Trophoblast cell (in vitro differentiated cells and primary cell): ENCODE measurements at regions not wholly inside any gene's neighbourhood (a gene's known extent, or its start where the extent isn't known, plus 50 kb on each side); places are given as distances from the start of the nearest gene placed in this dataset.
A peak's percentile ranks its signal among the peaks of the same experiment; 100 is the strongest.

Experiments used
- DNase-seq, 2 donors: peaks; one replicate each; pipeline ENCODE4 v3.0.0-alpha.2; 2016
- H2AFZ ChIP-seq: 2 replicates; pipeline ENCODE4 v1.6.1; 2013; ENCODE audit warnings: low read length, moderate library complexity, mild to moderate bottlenecking; ENCODE audit not compliant: insufficient read depth, poor library complexity
- H2AK5ac ChIP-seq: 2 replicates; pipeline ENCODE4 v1.6.1; 2013; ENCODE audit warnings: mild to moderate bottlenecking, low read length
- H2BK120ac ChIP-seq: 2 replicates; pipeline ENCODE4 v1.6.1; 2013; ENCODE audit warnings: low read length, mild to moderate bottlenecking, moderate library complexity; ENCODE audit not compliant: insufficient read depth, poor library complexity
- H2BK12ac ChIP-seq: 2 replicates; pipeline ENCODE4 v1.6.1; 2013; ENCODE audit warnings: mild to moderate bottlenecking, low read length, moderate library complexity
- H2BK5ac ChIP-seq: 2 replicates; pipeline ENCODE4 v1.6.1; 2013; ENCODE audit warnings: low read length, low read depth, moderate library complexity, mild to moderate bottlenecking; ENCODE audit not compliant: poor library complexity
- H3K14ac ChIP-seq: 2 replicates; pipeline ENCODE4 v1.6.1; 2013; ENCODE audit warnings: mild to moderate bottlenecking, low read length
- H3K18ac ChIP-seq: 2 replicates; pipeline ENCODE4 v1.6.1; 2013; ENCODE audit warnings: mild to moderate bottlenecking, low read length
- H3K23ac ChIP-seq: 2 replicates; pipeline ENCODE4 v1.6.1; 2013; ENCODE audit warnings: low read length
- H3K27ac ChIP-seq: 2 replicates; pipeline ENCODE4 v1.5.1; 2013; ENCODE audit warnings: low read depth, mild to moderate bottlenecking, inconsistent platforms, low read length, moderate library complexity
- H3K27me3 ChIP-seq: 2 replicates; pipeline ENCODE4 v1.6.1; 2013; ENCODE audit warnings: inconsistent platforms, mild to moderate bottlenecking, low read length, moderate library complexity; ENCODE audit not compliant: insufficient read depth
- H3K36me3 ChIP-seq, 2 experiments: 1 replicate in 1 of 2; 2 replicates in 1 of 2; pipeline ENCODE4 v1.6.1; 2013; ENCODE audit warnings: low read length in 2 of 2, mild to moderate bottlenecking in 2 of 2, moderate library complexity in 1 of 2; ENCODE audit not compliant: insufficient read depth in 2 of 2, control insufficient read depth in 1 of 2
- H3K4ac ChIP-seq: 2 replicates; pipeline ENCODE4 v1.6.1; 2013; ENCODE audit warnings: low read depth, mild to moderate bottlenecking, low read length, moderate library complexity
- H3K4me1 ChIP-seq, 2 experiments: 1 replicate in 1 of 2; 2 replicates in 1 of 2; pipeline ENCODE4 v1.6.1; 2013; ENCODE audit warnings: low read length in 2 of 2, mild to moderate bottlenecking in 2 of 2, moderate library complexity in 1 of 2; ENCODE audit not compliant: insufficient read depth in 2 of 2, control insufficient read depth in 1 of 2
- H3K4me2 ChIP-seq: 2 replicates; pipeline ENCODE4 v1.6.1; 2013; ENCODE audit warnings: inconsistent platforms, mild to moderate bottlenecking, low read length, moderate library complexity
- H3K4me3 ChIP-seq: 2 replicates; pipeline ENCODE4 v1.5.1; 2013; ENCODE audit warnings: mild to moderate bottlenecking, low read depth, low read length, inconsistent platforms
- H3K79me1 ChIP-seq: one replicate; pipeline ENCODE4 v1.6.1; 2013; ENCODE audit warnings: low read length
- H3K79me2 ChIP-seq: 2 replicates; pipeline ENCODE4 v1.6.1; 2013; ENCODE audit warnings: low read length, mild to moderate bottlenecking; ENCODE audit not compliant: control insufficient read depth, insufficient read depth, poor library complexity
- H3K9ac ChIP-seq: 2 replicates; pipeline ENCODE4 v1.6.1; 2013; ENCODE audit warnings: mild to moderate bottlenecking, low read length
- H3K9me3 ChIP-seq: 2 replicates; pipeline ENCODE4 v1.6.1; 2013; ENCODE audit warnings: low read depth, mild to moderate bottlenecking, control low read depth, inconsistent platforms, low read length; ENCODE audit not compliant: insufficient read depth
- H4K12ac ChIP-seq: 2 replicates; pipeline ENCODE4 v1.6.1; 2013; ENCODE audit warnings: low read depth, mild to moderate bottlenecking, low read length, moderate library complexity
- H4K8ac ChIP-seq: 2 replicates; pipeline ENCODE4 v1.6.1; 2013; ENCODE audit warnings: low read depth, mild to moderate bottlenecking, low read length, moderate library complexity
- H4K91ac ChIP-seq: one replicate; pipeline ENCODE4 v1.6.1; 2013; ENCODE audit warnings: low read depth, mild to moderate bottlenecking, low read length, moderate library complexity
- WGBS: extraction: QIAGEN DNeasy Blood & Tissue Kit; methylation state at CpG from one replicate; pipeline ENCODE4 v1.1.7; 2013; ENCODE audit warnings: missing lambda C conversion rate; ENCODE audit not compliant: insufficient read length, insufficient coverage; ENCODE audit errors: extremely low coverage; 5-methylcytosine and 5-hydroxymethylcytosine counted together

- Histone ChIP-seq H2BK5ac (no peak overlapping the region), H3K79me1 (no peaks in the 10 kb centered on the region), H4K8ac (no peak overlapping the region), H2BK120ac (no peak overlapping the region), H3K36me3 (no peaks in the 10 kb centered on the region), H3K27ac (no peak overlapping the region), H3K14ac (no peak overlapping the region), H3K4me1 (no peaks in the 10 kb centered on the region), H3K23ac (no peak overlapping the region), H2BK12ac (no peak overlapping the region), H3K27me3 (no peaks in the 10 kb centered on the region), H3K4ac (no peak overlapping the region), H3K4me3 (no peak overlapping the region), H2AFZ (no peak overlapping the region), H3K79me2 (no peaks in the 10 kb centered on the region), H3K18ac (no peak overlapping the region), H4K12ac (no peak overlapping the region), H3K9me3 (peaks cover 8% of the 10 kb centered on the region), H2AK5ac (no peak overlapping the region), H4K91ac (no peak overlapping the region), H3K9ac (no peak overlapping the region), H3K4me2 (no peak overlapping the region)
- WGBS, result no CpG with 5 or more reads among the region's 6 CpGs
- DNase-seq, result no peak
Measured at GRCh38 chr16:86015606-86016005, 116.6 kb downstream of the IRF8 start.

GRCh38 chr16:86016201-86016965, 117.4 kb downstream of the IRF8 start:
- Histone ChIP-seq H3K14ac (no peak overlapping the region), H3K4ac (no peak overlapping the region), H3K36me3 (no peaks in the 10 kb centered on the region), H3K79me1 (no peaks in the 10 kb centered on the region), H3K4me3 (no peak overlapping the region), H2BK12ac (no peak overlapping the region), H3K18ac (no peak overlapping the region), H2BK5ac (no peak overlapping the region), H4K8ac (no peak overlapping the region), H3K27me3 (no peaks in the 10 kb centered on the region), H3K9me3 (peaks cover 10% of the 10 kb centered on the region), H3K27ac (no peak overlapping the region), H4K12ac (no peak overlapping the region), H3K79me2 (no peaks in the 10 kb centered on the region), H2AFZ (no peak overlapping the region), H3K23ac (no peak overlapping the region), H3K4me1 (no peaks in the 10 kb centered on the region), H2BK120ac (no peak overlapping the region), H3K4me2 (no peak overlapping the region), H3K9ac (no peak overlapping the region), H4K91ac (no peak overlapping the region), H2AK5ac (no peak overlapping the region)
- no CpG with 5 or more reads among the region's 13 CpGs for WGBS
- peak; percentile 40 to 80 for DNase-seq

- no peaks in the 10 kb centered on the region for H3K79me2 ChIP-seq
- H3K4ac ChIP-seq, result no peak overlapping the region
- DNase-seq, result no peak
- no CpG with 5 or more reads among the region's 2 CpGs for whole genome bisulfite sequencing
- no peak overlapping the region for H3K27ac ChIP-seq
- no peak overlapping the region for H3K9ac ChIP-seq
- no peak overlapping the region for H2AK5ac ChIP-seq
- no peak overlapping the region for H3K18ac ChIP-seq
- no peaks in the 10 kb centered on the region for H3K27me3 ChIP-seq
- no peaks in the 10 kb centered on the region for H3K79me1 ChIP-seq
- no peak overlapping the region for H2BK120ac ChIP-seq
- no peak overlapping the region for H3K23ac ChIP-seq
- H4K8ac ChIP-seq, result no peak overlapping the region
- peaks cover 9% of the 10 kb centered on the region for H3K9me3 ChIP-seq
- no peak overlapping the region for H2AFZ ChIP-seq
- no peak overlapping the region for H2BK5ac ChIP-seq
- H3K4me3 ChIP-seq, result no peak overlapping the region
- no peak overlapping the region for H2BK12ac ChIP-seq
- H4K12ac ChIP-seq, result no peak overlapping the region
- H4K91ac ChIP-seq, result no peak overlapping the region
- H3K14ac ChIP-seq, result no peak overlapping the region
- H3K4me1 ChIP-seq, result no peaks in the 10 kb centered on the region
- no peak overlapping the region for H3K4me2 ChIP-seq
- no peaks in the 10 kb centered on the region for H3K36me3 ChIP-seq
Measured at GRCh38 chr16:86018071-86018470, 119.1 kb downstream of the IRF8 start.

GRCh38 chr16:86018487-86018886, 119.5 kb downstream of the IRF8 start:
- Histone ChIP-seq H2BK12ac (no peak overlapping the region), H2AK5ac (no peak overlapping the region), H3K18ac (no peak overlapping the region), H4K12ac (no peak overlapping the region), H2BK5ac (no peak overlapping the region), H3K14ac (no peak overlapping the region), H2AFZ (no peak overlapping the region), H3K4me1 (no peaks in the 10 kb centered on the region), H3K79me1 (no peaks in the 10 kb centered on the region), H3K4ac (no peak overlapping the region), H3K4me3 (no peak overlapping the region), H4K8ac (no peak overlapping the region), H3K9me3 (peaks cover 9% of the 10 kb centered on the region), H3K36me3 (no peaks in the 10 kb centered on the region), H3K27me3 (no peaks in the 10 kb centered on the region), H3K79me2 (no peaks in the 10 kb centered on the region), H3K23ac (no peak overlapping the region), H4K91ac (no peak overlapping the region), H3K4me2 (no peak overlapping the region), H3K9ac (no peak overlapping the region), H2BK120ac (no peak overlapping the region), H3K27ac (no peak overlapping the region)
- WGBS, result no CpG with 5 or more reads among the region's 7 CpGs
- DNase-seq, result peak; percentile 38 to 54
